HepG2 (cell line): ENCODE measurements at regions not wholly inside any gene's neighbourhood (a gene's known extent, or its start where the extent isn't known, plus 50 kb on each side); places are given as distances from the start of the nearest gene placed in this dataset.

Experiments used
- ATAC-seq: fragments of 200-7000 bp; cut with Tn5 transposase; 3 replicates; pipeline ENCODE4 v1.9.1; 2020; ENCODE audit warnings: mild to moderate bottlenecking, moderate library complexity
- BruUV-seq: library from RNA; stranded (reverse); fragments of 400-500 nt; replicated peaks from 2 replicates; lab custom pipeline; 2021; lab: Mats Ljungman, UMichigan
- CTCF ChIA-PET: fragments of 300-600 bp; formaldehyde crosslinking; extraction: SDS; loops from one replicate; lab custom pipeline; 2021; ENCODE audit warnings: low total read pairs, inconsistent platforms, low intra/inter-chr PET ratio; lab: Yijun Ruan, JAX
- POLR2A ChIA-PET: fragments of 350-600 bp; sonication (Branson Sonifier 250); formaldehyde crosslinking; loops from one replicate; lab custom pipeline; 2020; ENCODE audit warnings: antibody characterized with exemption, inconsistent platforms; lab: Yijun Ruan, JAX
- DNase-seq: peaks from one replicate; pipeline ENCODE4 v3.0.0-alpha.2; 2015; ENCODE audit warnings: low spot score
- FAIRE-seq: peaks from 3 replicates; lab custom pipeline; 2011; peaks lifted over from hg19 to GRCh38; lab: Jason Lieb, UNC
- H2AFZ ChIP-seq: one replicate; pipeline ENCODE4 v1.6.1; 2011; ENCODE audit warnings: low read length, inconsistent platforms
- H3K27ac ChIP-seq: fragments of 300-600 bp; 3 replicates; pipeline ENCODE4 v1.8.0; 2011; ENCODE audit warnings: mixed run types, mild to moderate bottlenecking, mixed read lengths, low read length, inconsistent platforms; ENCODE audit not compliant: insufficient read depth; ENCODE audit errors: extremely low read length
- H3K27me3 ChIP-seq, 2 experiments: fragments of 200-600 bp in 1 of 2; 2 replicates in 1 of 2; 3 replicates in 1 of 2; pipeline versions ENCODE4 v1.6.0 to v1.8.0; 2011; ENCODE audit warnings: low read length in 2 of 2, mild to moderate bottlenecking in 2 of 2, moderate library complexity in 2 of 2, inconsistent platforms in 1 of 2; ENCODE audit not compliant: insufficient read depth in 2 of 2, control insufficient read depth in 1 of 2
- H3K36me3 ChIP-seq, 2 experiments: fragments of 200-600 bp in 1 of 2; replicated peaks in 1 of 2; 2 replicates in 1 of 2; 3 replicates in 1 of 2; pipeline versions ENCODE4 v1.5.1 to v1.8.0; 2011; ENCODE audit warnings: low read length in 2 of 2, inconsistent platforms in 1 of 2; ENCODE audit not compliant: insufficient read depth in 2 of 2, control insufficient read depth in 1 of 2
- H3K4me1 ChIP-seq: 2 replicates; pipeline ENCODE4 v1.5.1; 2012; ENCODE audit warnings: low read length, inconsistent platforms; ENCODE audit not compliant: insufficient read depth
- H3K4me2 ChIP-seq: 2 replicates; pipeline ENCODE4 v1.6.0; 2011; ENCODE audit warnings: low read depth, low read length, inconsistent platforms
- H3K4me3 ChIP-seq, 3 experiments: fragments of 200-600 bp in 1 of 3; sonication (generic), shearing (Covaris generic) in 1 of 3; replicated peaks in 1 of 3; 2 replicates each; pipeline ENCODE4 v1.5.1; 2011 to 2016; ENCODE audit warnings: low read length in 3 of 3, inconsistent platforms in 2 of 3, low read depth in 2 of 3, mild to moderate bottlenecking in 2 of 3, control low read depth in 1 of 3, mixed read lengths in 1 of 3; ENCODE audit not compliant: insufficient read depth in 1 of 3
- H3K79me2 ChIP-seq: one replicate; pipeline ENCODE4 v1.6.1; 2011; ENCODE audit warnings: low read length, inconsistent platforms; ENCODE audit not compliant: insufficient read depth
- H3K9ac ChIP-seq: 2 replicates; pipeline ENCODE4 v1.6.0; 2011; ENCODE audit warnings: mild to moderate bottlenecking, low read depth, low read length, inconsistent platforms; ENCODE audit not compliant: insufficient read depth
- H3K9me3 ChIP-seq: 2 replicates; pipeline ENCODE4 v1.5.1; 2012; ENCODE audit warnings: mild to moderate bottlenecking, low read length
- H4K20me1 ChIP-seq: 2 replicates; pipeline ENCODE4 v1.6.0; 2011; ENCODE audit warnings: inconsistent platforms, mild to moderate bottlenecking, low read length, moderate library complexity; ENCODE audit not compliant: insufficient read depth
- JUN ChIP-seq: sonication (generic); formaldehyde crosslinking; IDR thresholded peaks from 2 replicates; pipeline ENCODE4 v1.4.0; 2020; ENCODE audit warnings: mild to moderate bottlenecking, missing genetic modification reagents
- MZF1 ChIP-seq: sonication (generic); formaldehyde crosslinking; IDR thresholded peaks from 2 replicates; pipeline ENCODE4 v1.8.1; 2023; ENCODE audit warnings: mild to moderate bottlenecking, missing genetic modification reagents, borderline replicate concordance
- ZNF652 ChIP-seq: IDR thresholded peaks from 2 replicates; pipeline ENCODE4 v1.6.1; 2016; ENCODE audit warnings: low read depth, borderline replicate concordance
- ZNF724P ChIP-seq: sonication (generic); formaldehyde crosslinking; IDR thresholded peaks from 2 replicates; pipeline ENCODE4 v1.8.0; 2022; ENCODE audit warnings: missing genetic modification reagents, borderline replicate concordance
- ZNF766 ChIP-seq: sonication (generic); formaldehyde crosslinking; IDR thresholded peaks from 2 replicates; pipeline ENCODE4 v1.5.0; 2020; ENCODE audit warnings: missing genetic modification reagents, borderline replicate concordance
- ZNF841 ChIP-seq: sonication (generic); formaldehyde crosslinking; IDR thresholded peaks from 2 replicates; pipeline ENCODE4 v1.8.1; 2023; ENCODE audit warnings: missing genetic modification reagents, borderline replicate concordance
- ZSCAN5A ChIP-seq: sonication (generic); formaldehyde crosslinking; IDR thresholded peaks from 2 replicates; pipeline ENCODE4 v1.8.0; 2022; ENCODE audit warnings: mild to moderate bottlenecking, missing genetic modification reagents, borderline replicate concordance
- WGBS: methylation state at CpG from one replicate; pipeline ENCODE4 v1.1.6; 2017; ENCODE audit warnings: low lambda C conversion rate; 5-methylcytosine and 5-hydroxymethylcytosine counted together
- in situ Hi-C: cut with HindIII; loops from 2 replicates; pipeline ENCODE4 v1.10.0; 2017; ENCODE audit warnings: low pct_unique_long_range_greater_than_20kb; ENCODE audit not compliant: extremely low pct_ligation_motif_present
- intact Hi-C: fragments of 100-400 bp; cut with micrococcal nuclease; formaldehyde crosslinking; loops from one replicate; pipeline ENCODE4 v1.10.0; 2022; ENCODE audit not compliant: unreplicated experiment
- TF ChIP-seq, protein P1 (sequence below): sonication (generic); formaldehyde crosslinking; IDR thresholded peaks from 2 replicates; pipeline ENCODE4 v1.5.1; 2020; ENCODE audit warnings: mild to moderate bottlenecking, missing genetic modification reagents, moderate library complexity
- TF ChIP-seq, protein P2 (sequence below): sonication (generic); formaldehyde crosslinking; IDR thresholded peaks from 2 replicates; pipeline ENCODE4 v1.4.0; 2020; ENCODE audit warnings: missing genetic modification reagents
- TF ChIP-seq, protein P3 (sequence below): sonication (generic); formaldehyde crosslinking; IDR thresholded peaks from 2 replicates; pipeline ENCODE4 v1.8.0; 2022; ENCODE audit warnings: mild to moderate bottlenecking, missing genetic modification reagents

DNA sequence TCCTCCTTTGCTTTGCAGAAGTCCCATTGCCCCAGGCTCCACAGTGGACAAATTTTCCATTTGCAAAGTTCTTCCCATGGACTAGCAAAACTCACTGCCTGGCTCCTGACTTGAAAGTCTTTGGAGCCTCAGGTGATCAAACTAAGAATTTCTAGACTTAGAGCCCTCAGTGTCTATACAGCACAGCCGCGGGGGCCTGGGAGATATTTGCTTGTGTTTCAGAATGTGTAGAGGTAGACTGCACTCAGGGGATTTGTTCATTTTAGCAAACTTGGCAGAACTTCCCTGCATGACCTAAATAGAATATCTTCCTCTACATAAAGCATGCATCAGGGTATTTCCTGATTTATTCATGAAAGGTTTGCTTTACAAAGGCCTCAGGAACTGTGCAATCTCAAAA, 384.2 kb upstream of the ZNF462 start:
- 75% methylated on average over 2 of the region's 2 CpGs for WGBS
- H3K27me3 ChIP-seq = no peaks in the 10 kb centered on the region
- no peak overlapping the region for H3K4me3 ChIP-seq
- ChIA-PET CTCF (no interaction called here), POLR2A (no interaction called here)
- intact Hi-C loops = no loop called here
- in situ Hi-C loops = no loop called here
- no TSS peak for BruUV-seq
- ATAC-seq = no peak
- no peak overlapping the region for H3K27ac ChIP-seq
- DNase-seq = no peak
- H3K4me1 ChIP-seq = no peaks in the 10 kb centered on the region
- no peak overlapping the region for H2AFZ ChIP-seq
- no peaks in the 10 kb centered on the region for H4K20me1 ChIP-seq
- H3K79me2 ChIP-seq = no peaks in the 10 kb centered on the region
- TF ChIP-seq, protein P1, sequence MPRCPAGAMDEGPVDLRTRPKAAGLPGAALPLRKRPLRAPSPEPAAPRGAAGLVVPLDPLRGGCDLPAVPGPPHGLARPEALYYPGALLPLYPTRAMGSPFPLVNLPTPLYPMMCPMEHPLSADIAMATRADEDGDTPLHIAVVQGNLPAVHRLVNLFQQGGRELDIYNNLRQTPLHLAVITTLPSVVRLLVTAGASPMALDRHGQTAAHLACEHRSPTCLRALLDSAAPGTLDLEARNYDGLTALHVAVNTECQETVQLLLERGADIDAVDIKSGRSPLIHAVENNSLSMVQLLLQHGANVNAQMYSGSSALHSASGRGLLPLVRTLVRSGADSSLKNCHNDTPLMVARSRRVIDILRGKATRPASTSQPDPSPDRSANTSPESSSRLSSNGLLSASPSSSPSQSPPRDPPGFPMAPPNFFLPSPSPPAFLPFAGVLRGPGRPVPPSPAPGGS (CRISPR knock-in tag) = no peak
- TF ChIP-seq MZF1 (no peak), ZSCAN5A (CRISPR knock-in tag) (no peak), ZNF724P (CRISPR knock-in tag) (no peak), JUN (no peak), ZNF841 (CRISPR knock-in tag) (no peak), ZNF766 (CRISPR knock-in tag) (no peak), ZNF652 (no peak)
- TF ChIP-seq, protein P2, sequence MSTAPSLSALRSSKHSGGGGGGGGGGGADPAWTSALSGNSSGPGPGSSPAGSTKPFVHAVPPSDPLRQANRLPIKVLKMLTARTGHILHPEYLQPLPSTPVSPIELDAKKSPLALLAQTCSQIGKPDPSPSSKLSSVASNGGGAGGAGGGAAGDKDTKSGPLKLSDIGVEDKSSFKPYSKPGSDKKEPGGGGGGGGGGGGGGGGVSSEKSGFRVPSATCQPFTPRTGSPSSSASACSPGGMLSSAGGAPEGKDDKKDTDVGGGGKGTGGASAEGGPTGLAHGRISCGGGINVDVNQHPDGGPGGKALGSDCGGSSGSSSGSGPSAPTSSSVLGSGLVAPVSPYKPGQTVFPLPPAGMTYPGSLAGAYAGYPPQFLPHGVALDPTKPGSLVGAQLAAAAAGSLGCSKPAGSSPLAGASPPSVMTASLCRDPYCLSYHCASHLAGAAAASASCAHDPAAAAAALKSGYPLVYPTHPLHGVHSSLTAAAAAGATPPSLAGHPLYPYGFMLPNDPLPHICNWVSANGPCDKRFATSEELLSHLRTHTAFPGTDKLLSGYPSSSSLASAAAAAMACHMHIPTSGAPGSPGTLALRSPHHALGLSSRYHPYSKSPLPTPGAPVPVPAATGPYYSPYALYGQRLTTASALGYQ (CRISPR knock-in tag) = no peak
- TF ChIP-seq, protein P3, sequence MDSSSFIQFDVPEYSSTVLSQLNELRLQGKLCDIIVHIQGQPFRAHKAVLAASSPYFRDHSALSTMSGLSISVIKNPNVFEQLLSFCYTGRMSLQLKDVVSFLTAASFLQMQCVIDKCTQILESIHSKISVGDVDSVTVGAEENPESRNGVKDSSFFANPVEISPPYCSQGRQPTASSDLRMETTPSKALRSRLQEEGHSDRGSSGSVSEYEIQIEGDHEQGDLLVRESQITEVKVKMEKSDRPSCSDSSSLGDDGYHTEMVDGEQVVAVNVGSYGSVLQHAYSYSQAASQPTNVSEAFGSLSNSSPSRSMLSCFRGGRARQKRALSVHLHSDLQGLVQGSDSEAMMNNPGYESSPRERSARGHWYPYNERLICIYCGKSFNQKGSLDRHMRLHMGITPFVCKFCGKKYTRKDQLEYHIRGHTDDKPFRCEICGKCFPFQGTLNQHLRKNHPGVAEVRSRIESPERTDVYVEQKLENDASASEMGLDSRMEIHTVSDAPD (CRISPR knock-in tag) = no peak
- no peaks in the 10 kb centered on the region for H3K36me3 ChIP-seq
- no peaks in the 10 kb centered on the region for H3K9me3 ChIP-seq
- H3K4me2 ChIP-seq = no peak overlapping the region
- H3K9ac ChIP-seq = no peak overlapping the region
- FAIRE-seq = no peak
